Lower lobe of right lung (tissue), 2 donors: ENCODE measurements at regions not wholly inside any gene's neighbourhood (a gene's known extent, or its start where the extent isn't known, plus 50 kb on each side); places are given as distances from the start of the nearest gene placed in this dataset.

Experiments used
- ATAC-seq, 2 donors: fragments of 200-7000 bp; cut with Tn5 transposase; one replicate each; pipeline ENCODE4 v1.9.1; 2020 to 2022; ENCODE audit warnings: mild to moderate bottlenecking in 2 of 2, moderate library complexity in 2 of 2
- DNase-seq: peaks from one replicate; pipeline ENCODE4 v3.0.0-alpha.2; 2020
- H3K27ac ChIP-seq: fragments of 200-600 bp; one replicate; pipeline ENCODE4 v1.8.0; 2022
- H3K27me3 ChIP-seq: fragments of 200-600 bp; one replicate; pipeline ENCODE4 v1.8.0; 2022; ENCODE audit warnings: low read depth
- H3K36me3 ChIP-seq: fragments of 200-600 bp; one replicate; pipeline ENCODE4 v1.8.0; 2022; ENCODE audit warnings: mild to moderate bottlenecking
- H3K4me1 ChIP-seq: fragments of 200-600 bp; one replicate; pipeline ENCODE4 v1.8.0; 2022
- H3K4me3 ChIP-seq: fragments of 200-600 bp; one replicate; pipeline ENCODE4 v1.8.0; 2022; ENCODE audit warnings: mild to moderate bottlenecking
- H3K9me3 ChIP-seq: fragments of 200-600 bp; one replicate; pipeline ENCODE4 v1.8.0; 2022
- CTCF ChIP-seq: fragments of 200-600 bp; IDR thresholded peaks from one replicate; pipeline ENCODE4 v1.8.0; 2022; ENCODE audit warnings: antibody characterized with exemption, mild to moderate bottlenecking
- intact Hi-C: fragments of 100-400 bp; cut with DNase I; formaldehyde crosslinking; loops from one replicate; pipeline ENCODE4 v1.11.0; 2022
- donor health status: DM: no; HTN: yes; CAD: no; lungs with severe emphysema.

- TF ChIP-seq CTCF = no peak
These were observed 113.1 kb upstream of the DOK5 start for GRCh38 chr20:54362283-54362682.

DNA sequence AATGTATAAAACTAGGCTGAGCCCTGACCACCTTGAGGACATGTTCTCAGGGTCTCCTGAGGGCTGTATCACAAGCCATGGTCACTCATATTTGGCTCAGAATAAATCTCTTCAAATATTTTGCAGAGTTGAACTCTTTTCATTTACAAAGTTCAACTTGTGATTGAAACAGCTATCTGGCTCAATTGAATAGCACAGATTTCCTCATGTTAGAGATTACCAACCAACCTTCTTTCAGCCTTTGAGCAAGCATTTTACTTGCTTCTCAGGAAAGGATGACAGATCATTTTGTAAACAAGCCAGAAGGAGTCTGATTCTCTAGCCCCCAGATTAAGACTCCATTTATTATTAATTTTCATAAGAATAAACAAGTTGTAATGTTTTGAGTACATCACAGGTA, 111.0 kb upstream of the DOK5 start:
- Histone ChIP-seq H3K27me3 (no peaks in the 10 kb centered on the region), H3K9me3 (no peaks in the 10 kb centered on the region), H3K4me1 (no peaks in the 10 kb centered on the region), H3K27ac (no peak overlapping the region), H3K4me3 (no peak overlapping the region), H3K36me3 (no peaks in the 10 kb centered on the region)
- ATAC-seq (no peak), DNase-seq (no peak)
- intact Hi-C loops = no loop called here
- no peak for TF ChIP-seq CTCF

More at GRCh38 chr20:54362283-54362682, 113.1 kb upstream of the DOK5 start:
- H3K9me3 ChIP-seq = no peaks in the 10 kb centered on the region
- DNase-seq = no peak
- H3K4me1 ChIP-seq = no peaks in the 10 kb centered on the region
- H3K4me3 ChIP-seq = no peak overlapping the region
- H3K27me3 ChIP-seq = no peaks in the 10 kb centered on the region
- no peak overlapping the region for H3K27ac ChIP-seq
- H3K36me3 ChIP-seq = no peaks in the 10 kb centered on the region
- ATAC-seq = no peak
- intact Hi-C loops = no loop called here

GRCh38 chr20:54364919-54365318, 110.5 kb upstream of the DOK5 start:
- H3K36me3 ChIP-seq = no peaks in the 10 kb centered on the region
- intact Hi-C loops = no loop called here
- H3K9me3 ChIP-seq = no peaks in the 10 kb centered on the region
- H3K27me3 ChIP-seq = no peaks in the 10 kb centered on the region
- no peak overlapping the region for H3K4me3 ChIP-seq
- no peaks in the 10 kb centered on the region for H3K4me1 ChIP-seq
- H3K27ac ChIP-seq = no peak overlapping the region
- TF ChIP-seq CTCF = no peak
- ATAC-seq (no peak), DNase-seq (no peak)

- H3K36me3 ChIP-seq = no peaks in the 10 kb centered on the region
- intact Hi-C loops = no loop called here
- H3K27me3 ChIP-seq = no peaks in the 10 kb centered on the region
- no peak overlapping the region for H3K27ac ChIP-seq
- TF ChIP-seq CTCF = no peak
- no peaks in the 10 kb centered on the region for H3K9me3 ChIP-seq
- no peak overlapping the region for H3K4me3 ChIP-seq
- DNase-seq (no peak), ATAC-seq (no peak)
- H3K4me1 ChIP-seq = no peaks in the 10 kb centered on the region
These were observed 108.6 kb upstream of the DOK5 start for GRCh38 chr20:54366669-54367344.

GRCh38 chr20:54368570-54368969, 106.8 kb upstream of the DOK5 start:
- H3K36me3 ChIP-seq = no peaks in the 10 kb centered on the region
- no peaks in the 10 kb centered on the region for H3K4me1 ChIP-seq
- no peak for TF ChIP-seq CTCF
- ATAC-seq (no peak), DNase-seq (no peak)
- intact Hi-C loops = no loop called here
- no peak overlapping the region for H3K27ac ChIP-seq
- H3K9me3 ChIP-seq = no peaks in the 10 kb centered on the region
- H3K4me3 ChIP-seq = no peak overlapping the region
- H3K27me3 ChIP-seq = no peaks in the 10 kb centered on the region
